ENCODE measurements at regions not wholly inside any gene's neighbourhood (a gene's known extent, or its start where the extent isn't known, plus 50 kb on each side); places are given as distances from the start of the nearest gene placed in this dataset.
"Not testable (repeated sequence)": the region's sequence is repeated elsewhere in the genome, so short reads cannot be mapped to it uniquely, and the experiment has no call there.

DNA sequence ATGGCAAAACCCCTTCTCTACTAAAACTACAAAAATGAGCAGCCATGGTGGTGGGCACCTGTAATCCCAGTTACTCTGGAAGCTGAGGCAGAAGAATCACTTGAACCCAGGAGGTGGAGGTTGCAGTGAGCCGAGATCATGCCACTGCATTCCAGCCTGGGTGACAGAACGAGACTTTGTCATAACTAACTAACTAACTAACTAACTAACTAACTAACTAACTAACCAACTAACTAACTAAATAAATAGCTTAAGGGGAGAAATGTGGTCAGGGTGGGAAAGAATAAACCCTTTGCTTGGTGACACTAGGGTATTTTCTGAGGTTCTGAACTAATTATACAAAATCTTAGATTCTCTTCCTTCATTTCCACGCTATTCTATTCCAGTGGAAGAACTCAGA lies 184.4 kb upstream of the MEF2C start:
- Histone ChIP-seq H3K27me3 (ENCODE audit: insufficient read depth, low read length) (no peaks in the 10 kb centered on the region), H3K27ac (ENCODE audit: low read depth, low read length) (no peak overlapping the region), H3K4me3 (ENCODE audit: low read depth, low read length) (no peak overlapping the region), H3K79me2 (ENCODE audit: control insufficient read depth, insufficient read depth, low read length, unreplicated experiment) (no peaks in the 10 kb centered on the region), H3K4me1 (ENCODE audit: control insufficient read depth, insufficient read depth, low read length, unreplicated experiment) (no peaks in the 10 kb centered on the region), H2AFZ (ENCODE audit: low read length, unreplicated experiment) (no peak overlapping the region), H3K36me3 (ENCODE audit: insufficient read depth, low read length) (no peaks in the 10 kb centered on the region)

DNA sequence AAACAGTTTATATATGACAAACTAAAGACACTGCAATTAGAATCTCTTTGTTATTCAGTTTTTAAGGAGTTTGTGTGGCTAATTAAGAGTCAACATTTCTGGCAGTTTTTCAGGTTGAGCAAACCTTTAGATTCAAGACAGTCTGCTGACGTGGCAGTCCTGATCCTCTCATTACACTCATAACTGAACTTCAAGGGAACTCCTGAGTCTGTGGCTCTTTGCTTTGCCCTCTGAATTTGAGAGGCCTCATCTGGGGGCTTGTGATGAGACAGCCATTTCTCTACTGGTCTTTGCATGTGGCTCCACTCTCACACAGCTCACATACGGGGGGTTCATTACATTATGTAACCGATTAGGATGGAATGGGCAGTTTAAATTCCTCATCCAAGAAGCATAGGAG lies 182.9 kb upstream of the MEF2C start:
- Histone ChIP-seq H3K79me2 (ENCODE audit: control insufficient read depth, insufficient read depth, low read length, unreplicated experiment) (no peaks in the 10 kb centered on the region), H3K4me1 (ENCODE audit: control insufficient read depth, insufficient read depth, low read length, unreplicated experiment) (no peaks in the 10 kb centered on the region), H3K27me3 (ENCODE audit: insufficient read depth, low read length) (no peaks in the 10 kb centered on the region), H3K27ac (ENCODE audit: low read depth, low read length) (no peak overlapping the region), H3K4me3 (ENCODE audit: low read depth, low read length) (no peak overlapping the region), H3K36me3 (ENCODE audit: insufficient read depth, low read length) (no peaks in the 10 kb centered on the region), H2AFZ (ENCODE audit: low read length, unreplicated experiment) (no peak overlapping the region)

DNA sequence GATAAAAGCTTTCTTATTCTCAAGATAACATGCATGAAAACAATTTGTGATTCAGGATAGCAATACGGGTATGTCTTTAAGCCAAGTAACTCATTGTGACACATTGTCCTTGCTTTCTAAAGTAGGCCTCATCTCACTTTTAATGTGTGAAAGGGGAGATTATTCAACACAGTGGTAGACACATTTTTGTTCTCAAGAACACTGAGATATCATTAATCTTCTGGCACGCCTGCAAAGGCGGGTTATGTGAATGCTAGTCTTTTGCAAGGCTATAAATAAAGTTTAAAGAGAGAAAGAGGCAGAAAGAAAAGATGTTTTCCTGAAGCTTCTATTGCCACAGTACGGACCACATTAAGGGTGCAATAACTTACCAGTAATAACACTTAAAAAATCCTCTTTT lies 181.8 kb upstream of the MEF2C start:
- no peak overlapping the region for H3K4me3 ChIP-seq (ENCODE audit: low read depth, low read length)
- H3K27ac ChIP-seq (ENCODE audit: low read depth, low read length), result no peak overlapping the region
- no peak overlapping the region for H2AFZ ChIP-seq (ENCODE audit: low read length, unreplicated experiment)
- no peaks in the 10 kb centered on the region for H3K4me1 ChIP-seq (ENCODE audit: control insufficient read depth, insufficient read depth, low read length, unreplicated experiment)
- no peaks in the 10 kb centered on the region for H3K36me3 ChIP-seq (ENCODE audit: insufficient read depth, low read length)
- no peaks in the 10 kb centered on the region for H3K79me2 ChIP-seq (ENCODE audit: control insufficient read depth, insufficient read depth, low read length, unreplicated experiment)
- H3K27me3 ChIP-seq (ENCODE audit: insufficient read depth, low read length), result no peaks in the 10 kb centered on the region

DNA sequence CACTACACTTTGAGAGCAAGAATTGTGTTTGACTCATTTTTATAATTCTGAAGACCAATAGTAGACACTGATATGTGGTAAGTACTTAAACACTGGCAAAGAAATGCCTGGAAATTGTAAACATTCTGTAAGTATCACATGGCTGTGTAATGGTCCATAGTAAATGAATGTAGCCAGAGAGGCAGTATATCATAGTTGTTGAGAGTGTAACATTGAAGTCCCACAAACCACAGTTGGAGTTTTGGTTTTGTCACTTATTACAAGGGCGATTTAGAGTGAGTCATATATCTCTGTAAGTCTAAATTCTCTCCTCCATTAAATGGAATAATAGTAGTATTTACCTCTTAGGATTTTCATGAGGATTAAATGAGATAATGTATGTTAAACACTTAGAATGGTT lies 181.1 kb upstream of the MEF2C start:
- no peak overlapping the region for H3K4me3 ChIP-seq (ENCODE audit: low read depth, low read length)
- no peak overlapping the region for H3K27ac ChIP-seq (ENCODE audit: low read depth, low read length)
- H3K79me2 ChIP-seq (ENCODE audit: control insufficient read depth, insufficient read depth, low read length, unreplicated experiment), result no peaks in the 10 kb centered on the region
- no peak overlapping the region for H2AFZ ChIP-seq (ENCODE audit: low read length, unreplicated experiment)
- H3K27me3 ChIP-seq (ENCODE audit: insufficient read depth, low read length), result no peaks in the 10 kb centered on the region
- H3K4me1 ChIP-seq (ENCODE audit: control insufficient read depth, insufficient read depth, low read length, unreplicated experiment), result no peaks in the 10 kb centered on the region
- no peaks in the 10 kb centered on the region for H3K36me3 ChIP-seq (ENCODE audit: insufficient read depth, low read length)

DNA sequence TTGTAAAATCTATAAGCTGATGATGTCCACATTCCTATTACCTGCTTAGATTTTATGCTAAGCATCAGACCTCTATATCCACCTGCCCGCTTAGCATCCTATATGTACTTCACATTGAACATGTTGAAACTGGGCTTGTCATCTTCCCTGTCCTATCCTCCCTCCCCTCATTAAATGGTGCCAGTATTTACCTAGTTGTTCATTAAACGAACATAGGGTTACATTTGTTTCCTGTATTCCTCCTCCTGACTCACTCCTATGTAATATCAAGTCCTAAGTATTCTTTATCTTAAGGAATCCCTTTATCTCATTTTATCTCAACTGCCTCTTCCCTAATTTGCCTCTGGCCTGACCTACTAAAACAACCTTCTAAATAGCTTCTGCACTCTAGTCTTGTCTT lies 177.8 kb upstream of the MEF2C start:
- Histone ChIP-seq H3K4me1 (ENCODE audit: control insufficient read depth, insufficient read depth, low read length, unreplicated experiment) (no peaks in the 10 kb centered on the region), H3K36me3 (ENCODE audit: insufficient read depth, low read length) (no peaks in the 10 kb centered on the region), H3K27ac (ENCODE audit: low read depth, low read length) (no peak overlapping the region), H3K79me2 (ENCODE audit: control insufficient read depth, insufficient read depth, low read length, unreplicated experiment) (no peaks in the 10 kb centered on the region), H2AFZ (ENCODE audit: low read length, unreplicated experiment) (no peak overlapping the region), H3K27me3 (ENCODE audit: insufficient read depth, low read length) (no peaks in the 10 kb centered on the region), H3K4me3 (ENCODE audit: low read depth, low read length) (no peak overlapping the region)

- H3K27me3 ChIP-seq (ENCODE audit: insufficient read depth, low read length), result no peaks in the 10 kb centered on the region
- no peaks in the 10 kb centered on the region for H3K79me2 ChIP-seq (ENCODE audit: control insufficient read depth, insufficient read depth, low read length, unreplicated experiment)
- no peaks in the 10 kb centered on the region for H3K4me1 ChIP-seq (ENCODE audit: control insufficient read depth, insufficient read depth, low read length, unreplicated experiment)
- H3K4me3 ChIP-seq (ENCODE audit: low read depth, low read length), result no peak overlapping the region
- H3K27ac ChIP-seq (ENCODE audit: low read depth, low read length), result no peak overlapping the region
- H2AFZ ChIP-seq (ENCODE audit: low read length, unreplicated experiment), result no peak overlapping the region
- no peaks in the 10 kb centered on the region for H3K36me3 ChIP-seq (ENCODE audit: insufficient read depth, low read length)
Observed at GRCh38 chr5:89059274-89059673, 176.3 kb upstream of the MEF2C start.

DNA sequence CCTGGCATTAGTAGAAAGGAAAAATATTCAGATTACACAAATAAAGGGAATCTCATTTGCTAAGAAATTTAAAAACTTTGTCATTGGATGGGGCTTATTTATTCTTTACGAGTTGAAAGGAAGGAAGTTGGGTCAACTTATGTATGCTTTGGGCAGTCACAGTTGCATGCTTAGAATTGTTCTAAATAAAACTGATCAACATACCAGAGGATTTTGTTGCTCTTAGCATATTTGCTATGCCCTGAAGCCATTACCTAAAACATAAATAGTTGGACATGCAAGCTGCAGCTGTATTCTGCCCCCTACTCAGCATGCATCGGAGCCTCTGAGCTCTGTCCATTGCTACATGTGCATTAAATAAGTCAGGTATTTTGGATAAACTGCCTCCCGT lies 172.7 kb upstream of the MEF2C start:
- Histone ChIP-seq H3K4me3 (ENCODE audit: low read depth, low read length) (no peak overlapping the region), H3K27ac (ENCODE audit: low read depth, low read length) (no peak overlapping the region), H3K27me3 (ENCODE audit: insufficient read depth, low read length) (no peaks in the 10 kb centered on the region), H3K79me2 (ENCODE audit: control insufficient read depth, insufficient read depth, low read length, unreplicated experiment) (no peaks in the 10 kb centered on the region), H3K36me3 (ENCODE audit: insufficient read depth, low read length) (no peaks in the 10 kb centered on the region), H3K4me1 (ENCODE audit: control insufficient read depth, insufficient read depth, low read length, unreplicated experiment) (no peaks in the 10 kb centered on the region), H2AFZ (ENCODE audit: low read length, unreplicated experiment) (no peak overlapping the region)

DNA sequence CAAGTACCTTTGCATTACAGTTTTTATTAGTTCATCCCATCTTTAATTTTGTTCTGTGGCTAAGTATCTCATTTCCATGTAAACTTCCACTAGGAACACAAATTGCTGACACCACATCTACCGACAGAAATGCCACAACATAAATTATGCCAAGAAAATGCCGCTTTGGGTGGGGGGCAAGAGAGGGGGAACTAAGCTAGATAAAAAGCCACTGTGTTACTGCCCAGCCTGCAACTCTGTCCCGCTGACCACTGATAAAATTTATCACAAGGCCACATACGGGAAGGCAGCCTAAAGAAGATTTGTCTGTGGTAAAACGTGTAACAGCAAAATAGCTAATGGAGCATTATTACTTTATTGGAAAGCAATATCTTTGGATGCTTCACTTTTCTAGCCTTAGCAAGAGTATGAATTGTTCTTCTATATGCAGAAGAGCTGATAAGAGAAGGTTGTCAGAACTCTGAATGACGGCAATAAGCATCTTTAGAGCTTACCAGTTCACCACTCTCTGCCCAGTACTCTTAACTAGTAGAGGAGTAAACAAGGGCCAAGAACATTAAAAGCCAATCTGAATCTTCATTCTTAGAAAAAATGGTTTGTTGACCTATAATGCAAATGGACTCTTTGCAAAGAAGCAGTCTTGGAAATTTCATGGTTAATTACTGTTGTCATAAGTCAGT lies 172.2 kb upstream of the MEF2C start:
- no peaks in the 10 kb centered on the region for H3K27me3 ChIP-seq (ENCODE audit: insufficient read depth, low read length)
- H3K4me3 ChIP-seq (ENCODE audit: low read depth, low read length), result no peak overlapping the region
- H3K4me1 ChIP-seq (ENCODE audit: control insufficient read depth, insufficient read depth, low read length, unreplicated experiment), result no peaks in the 10 kb centered on the region
- no peaks in the 10 kb centered on the region for H3K79me2 ChIP-seq (ENCODE audit: control insufficient read depth, insufficient read depth, low read length, unreplicated experiment)
- H3K27ac ChIP-seq (ENCODE audit: low read depth, low read length), result no peak overlapping the region
- no peak overlapping the region for H2AFZ ChIP-seq (ENCODE audit: low read length, unreplicated experiment)
- no peaks in the 10 kb centered on the region for H3K36me3 ChIP-seq (ENCODE audit: insufficient read depth, low read length)

- Histone ChIP-seq H3K4me3 (ENCODE audit: low read depth, low read length) (no peak overlapping the region), H2AFZ (ENCODE audit: low read length, unreplicated experiment) (no peak overlapping the region), H3K79me2 (ENCODE audit: control insufficient read depth, insufficient read depth, low read length, unreplicated experiment) (no peaks in the 10 kb centered on the region), H3K4me1 (ENCODE audit: control insufficient read depth, insufficient read depth, low read length, unreplicated experiment) (no peaks in the 10 kb centered on the region), H3K36me3 (ENCODE audit: insufficient read depth, low read length) (no peaks in the 10 kb centered on the region), H3K27ac (ENCODE audit: low read depth, low read length) (no peak overlapping the region), H3K27me3 (ENCODE audit: insufficient read depth, low read length) (no peaks in the 10 kb centered on the region)
Observed at GRCh38 chr5:89053547-89053946, 170.6 kb upstream of the MEF2C start.

- not testable (repeated sequence) for H3K27me3 ChIP-seq (ENCODE audit: insufficient read depth, low read length); H3K79me2 ChIP-seq (ENCODE audit: control insufficient read depth, insufficient read depth, low read length, unreplicated experiment); H3K27ac ChIP-seq (ENCODE audit: low read depth, low read length); H3K4me3 ChIP-seq (ENCODE audit: low read depth, low read length); H2AFZ ChIP-seq (ENCODE audit: low read length, unreplicated experiment); H3K36me3 ChIP-seq (ENCODE audit: insufficient read depth, low read length); H3K4me1 ChIP-seq (ENCODE audit: control insufficient read depth, insufficient read depth, low read length, unreplicated experiment)
Observed at GRCh38 chr5:89050062-89050461, 167.1 kb upstream of the MEF2C start.

DNA sequence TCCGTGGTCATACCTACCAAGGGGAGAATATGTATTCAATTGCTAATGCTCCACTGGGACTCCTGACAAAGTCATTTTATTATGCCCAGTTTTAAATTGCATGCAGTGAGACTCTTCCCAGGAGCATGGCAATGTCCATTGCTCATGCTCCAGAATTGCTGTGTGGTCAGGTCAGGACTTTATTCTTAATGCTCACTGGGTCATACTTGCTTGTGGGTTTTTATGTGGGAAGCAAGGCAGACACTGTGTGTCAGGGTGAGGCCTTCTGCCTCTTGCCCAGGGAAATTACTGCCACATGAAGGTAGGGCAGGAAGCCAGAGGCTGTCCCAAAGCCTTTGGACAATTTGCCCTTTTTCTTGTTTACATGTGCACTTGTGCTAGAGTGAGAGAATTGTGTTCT lies 164.6 kb upstream of the MEF2C start:
- Histone ChIP-seq H3K27me3 (ENCODE audit: insufficient read depth, low read length) (no peaks in the 10 kb centered on the region), H3K27ac (ENCODE audit: low read depth, low read length) (no peak overlapping the region), H2AFZ (ENCODE audit: low read length, unreplicated experiment) (no peak overlapping the region), H3K4me1 (ENCODE audit: control insufficient read depth, insufficient read depth, low read length, unreplicated experiment) (no peaks in the 10 kb centered on the region), H3K4me3 (ENCODE audit: low read depth, low read length) (no peak overlapping the region), H3K36me3 (ENCODE audit: insufficient read depth, low read length) (no peaks in the 10 kb centered on the region), H3K79me2 (ENCODE audit: control insufficient read depth, insufficient read depth, low read length, unreplicated experiment) (no peaks in the 10 kb centered on the region)
